ENCODE measurements at regions not wholly inside any gene's neighbourhood (a gene's known extent, or its start where the extent isn't known, plus 50 kb on each side); places are given as distances from the start of the nearest gene placed in this dataset.

DNA sequence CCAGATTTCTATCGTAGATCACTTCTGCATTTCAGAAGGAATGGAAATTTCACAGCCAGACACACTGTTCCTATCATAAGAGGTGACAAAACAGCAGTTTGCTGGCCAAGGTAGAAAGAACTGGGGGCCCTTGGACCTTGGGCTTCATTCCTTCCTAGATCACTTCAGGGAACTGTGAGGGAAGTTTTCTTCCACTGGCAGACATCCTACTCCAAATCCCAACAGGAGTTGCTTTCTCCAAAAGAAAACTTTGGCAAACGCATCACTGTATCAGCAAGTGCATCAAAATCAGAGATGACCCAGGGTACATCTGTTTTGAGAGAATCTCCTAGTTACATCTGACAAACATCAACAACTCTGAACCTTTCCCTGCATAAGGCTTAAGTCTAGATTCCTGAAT, 348.4 kb upstream of the KLHL29 start:
- no peak overlapping the region for H2AK9ac ChIP-seq (replicated peaks; ENCODE audit: low read depth, low read length, poor library complexity)
- H4K5ac ChIP-seq (ENCODE audit: low read depth, low read length), result no peak overlapping the region
- no peak overlapping the region for H4K8ac ChIP-seq (ENCODE audit: low read depth in 2 of 2, low read length in 2 of 2)
- H3K23ac ChIP-seq (ENCODE audit: low read depth, low read length), result no peak overlapping the region
- H2AK5ac ChIP-seq (ENCODE audit: low read depth, low read length), result no peak overlapping the region
- no peaks in the 10 kb centered on the region for H3K27me3 ChIP-seq (ENCODE audit: control insufficient read depth, insufficient read depth, low read length)
- no peak overlapping the region for H4K91ac ChIP-seq (ENCODE audit: insufficient read depth, low read depth, low read length)
- no peaks in the 10 kb centered on the region for H3K79me1 ChIP-seq (ENCODE audit: low read depth in 1 of 2, low read length in 2 of 2)
- no peak overlapping the region for H2AFZ ChIP-seq (replicated peaks; ENCODE audit: low read length, poor library complexity)
- no peaks in the 10 kb centered on the region for H3K36me3 ChIP-seq (ENCODE audit: control insufficient read depth, insufficient read depth, low read length)
- no peak overlapping the region for H3K14ac ChIP-seq (replicated peaks; ENCODE audit: low read depth, low read length)
- H3K56ac ChIP-seq (ENCODE audit: extremely low read depth, insufficient read depth, low read length), result no peak overlapping the region
- DNase-seq (no peak), ATAC-seq (ENCODE audit: low read depth) (no peak)
- dilution Hi-C loops (cut with HindIII; ENCODE audit: low sequenced_read_pairs, unreplicated experiment) (no loop called here), intact Hi-C loops (cut with micrococcal nuclease) (no loop called here), in situ Hi-C loops (cut with MboI; ENCODE audit: low sequenced_read_pairs) (no loop called here)
- peaks cover 10% of the 10 kb centered on the region for H3K9me3 ChIP-seq (ENCODE audit: control insufficient read depth, insufficient read depth, low read length)
- no peaks in the 10 kb centered on the region for H3K9me1 ChIP-seq (ENCODE audit: insufficient read depth, low read length)
- no peak overlapping the region for H3K18ac ChIP-seq (ENCODE audit: low read depth, low read length)
- H2BK15ac ChIP-seq (ENCODE audit: low read depth, low read length), result no peak overlapping the region
- H3K4me1 ChIP-seq (ENCODE audit: control insufficient read depth, insufficient read depth, low read length), result no peaks in the 10 kb centered on the region
- BruUV-seq (replicated peaks), result no TSS peak
- H4K20me1 ChIP-seq (ENCODE audit: insufficient read depth, low read length), result no peaks in the 10 kb centered on the region
- ChIA-PET CTCF (no interaction called here), POLR2A (ENCODE audit: unreplicated experiment) (no interaction called here)
- WGBS, 2 experiments (ENCODE audit: extremely low coverage in 2 of 2, insufficient read length in 1 of 2), result no CpG with 5 or more reads among the region's 2 CpGs
- no peak overlapping the region for H3K4ac ChIP-seq (ENCODE audit: low read depth, low read length)
- no peak overlapping the region for H3K9ac ChIP-seq (ENCODE audit: low read depth, low read length)
- no peak overlapping the region for H3K27ac ChIP-seq (ENCODE audit: insufficient read depth, low read length)
- TF ChIP-seq, protein P1, sequence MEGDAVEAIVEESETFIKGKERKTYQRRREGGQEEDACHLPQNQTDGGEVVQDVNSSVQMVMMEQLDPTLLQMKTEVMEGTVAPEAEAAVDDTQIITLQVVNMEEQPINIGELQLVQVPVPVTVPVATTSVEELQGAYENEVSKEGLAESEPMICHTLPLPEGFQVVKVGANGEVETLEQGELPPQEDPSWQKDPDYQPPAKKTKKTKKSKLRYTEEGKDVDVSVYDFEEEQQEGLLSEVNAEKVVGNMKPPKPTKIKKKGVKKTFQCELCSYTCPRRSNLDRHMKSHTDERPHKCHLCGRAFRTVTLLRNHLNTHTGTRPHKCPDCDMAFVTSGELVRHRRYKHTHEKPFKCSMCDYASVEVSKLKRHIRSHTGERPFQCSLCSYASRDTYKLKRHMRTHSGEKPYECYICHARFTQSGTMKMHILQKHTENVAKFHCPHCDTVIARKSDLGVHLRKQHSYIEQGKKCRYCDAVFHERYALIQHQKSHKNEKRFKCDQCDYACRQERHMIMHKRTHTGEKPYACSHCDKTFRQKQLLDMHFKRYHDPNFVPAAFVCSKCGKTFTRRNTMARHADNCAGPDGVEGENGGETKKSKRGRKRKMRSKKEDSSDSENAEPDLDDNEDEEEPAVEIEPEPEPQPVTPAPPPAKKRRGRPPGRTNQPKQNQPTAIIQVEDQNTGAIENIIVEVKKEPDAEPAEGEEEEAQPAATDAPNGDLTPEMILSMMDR (conservative IDR thresholded peaks at IDR 0.05; ENCODE audit: low read depth, low read length), result no peak
- TF ChIP-seq, protein P2, sequence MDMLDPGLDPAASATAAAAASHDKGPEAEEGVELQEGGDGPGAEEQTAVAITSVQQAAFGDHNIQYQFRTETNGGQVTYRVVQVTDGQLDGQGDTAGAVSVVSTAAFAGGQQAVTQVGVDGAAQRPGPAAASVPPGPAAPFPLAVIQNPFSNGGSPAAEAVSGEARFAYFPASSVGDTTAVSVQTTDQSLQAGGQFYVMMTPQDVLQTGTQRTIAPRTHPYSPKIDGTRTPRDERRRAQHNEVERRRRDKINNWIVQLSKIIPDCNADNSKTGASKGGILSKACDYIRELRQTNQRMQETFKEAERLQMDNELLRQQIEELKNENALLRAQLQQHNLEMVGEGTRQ (IDR thresholded peaks at IDR 0.05; ENCODE audit: low read depth, low read length), result no peak
- no peak for TF ChIP-seq BHLHE40 (IDR thresholded peaks at IDR 0.05; ENCODE audit: low read depth, low read length)
- no peak for TF ChIP-seq CEBPB (IDR thresholded peaks at IDR 0.05; ENCODE audit: low read depth, low read length)
- TF ChIP-seq FOS (IDR thresholded peaks at IDR 0.05; ENCODE audit: low read depth, low read length), result no peak
- no peak for TF ChIP-seq CHD1 (IDR thresholded peaks at IDR 0.05; ENCODE audit: low read depth, low read length)
- no peak for TF ChIP-seq SMC3 (IDR thresholded peaks at IDR 0.05; ENCODE audit: low read depth, low read length)
- no peak for TF ChIP-seq RAD21 (IDR thresholded peaks at IDR 0.05; ENCODE audit: low read length)
- no peak overlapping the region for H2BK20ac ChIP-seq (ENCODE audit: low read depth, low read length)
- H3K4me2 ChIP-seq (ENCODE audit: low read depth, low read length), result no peak overlapping the region
- no peak overlapping the region for H2BK120ac ChIP-seq (ENCODE audit: low read depth, low read length)
- H3K4me3 ChIP-seq (ENCODE audit: insufficient read depth, low read depth, low read length), result no peak overlapping the region
- no peak overlapping the region for H2BK5ac ChIP-seq (ENCODE audit: low read depth, low read length, poor library complexity, severe bottlenecking)

Data from IMR-90 (cell line).